IPS DF 19.7 (cell line): ENCODE measurements at regions not wholly inside any gene's neighbourhood (a gene's known extent, or its start where the extent isn't known, plus 50 kb on each side); places are given as distances from the start of the nearest gene placed in this dataset.
"Not testable (repeated sequence)": the region's sequence is repeated elsewhere in the genome, so short reads cannot be mapped to it uniquely, and the experiment has no call there.

Experiments used
- DNase-seq: peaks from one replicate; pipeline ENCODE4 v3.0.0-alpha.2; 2013; ENCODE audit warnings: low read depth, low spot score

GRCh38 chr12:43255522-43256111 lies 296.4 kb downstream of the ADAMTS20 start:
- no peak for DNase-seq

- no peak for DNase-seq
These were observed 299.4 kb downstream of the ADAMTS20 start for GRCh38 chr12:43252585-43252984.

- no peak for DNase-seq
These were observed 306.1 kb downstream of the ADAMTS20 start for GRCh38 chr12:43245947-43246346.

GRCh38 chr12:43241986-43242385 lies 310.0 kb downstream of the ADAMTS20 start:
- no peak for DNase-seq

- no peak for DNase-seq
These were observed 313.7 kb downstream of the ADAMTS20 start for GRCh38 chr12:43238281-43238680.

GRCh38 chr12:43237238-43237879 lies 314.6 kb downstream of the ADAMTS20 start:
- no peak for DNase-seq

GRCh38 chr12:43235721-43236120 lies 316.3 kb downstream of the ADAMTS20 start:
- no peak for DNase-seq

GRCh38 chr12:43233861-43234260 lies 318.1 kb downstream of the ADAMTS20 start:
- DNase-seq = no peak

- DNase-seq = no peak
These were observed 325.9 kb downstream of the ADAMTS20 start for GRCh38 chr12:43226151-43226550.

GRCh38 chr12:43224190-43224805 lies 327.7 kb downstream of the ADAMTS20 start:
- not testable (repeated sequence) for DNase-seq

- DNase-seq = no peak
These were observed 329.2 kb downstream of the ADAMTS20 start for GRCh38 chr12:43222796-43223195.

- no peak for DNase-seq
These were observed 330.8 kb downstream of the ADAMTS20 start for GRCh38 chr12:43221216-43221615.

- DNase-seq = no peak
These were observed 335.5 kb downstream of the ADAMTS20 start for GRCh38 chr12:43216490-43216889.

GRCh38 chr12:43214166-43214565 lies 337.8 kb downstream of the ADAMTS20 start:
- DNase-seq = no peak

GRCh38 chr12:43213608-43214007 lies 338.4 kb downstream of the ADAMTS20 start:
- no peak for DNase-seq

GRCh38 chr12:43210485-43211192 lies 341.4 kb downstream of the ADAMTS20 start:
- DNase-seq = no peak

- no peak for DNase-seq
These were observed 343.4 kb downstream of the ADAMTS20 start for GRCh38 chr12:43208627-43209026.

GRCh38 chr12:43208221-43208620 lies 343.8 kb downstream of the ADAMTS20 start:
- DNase-seq = no peak

GRCh38 chr12:43206396-43206795 lies 345.6 kb downstream of the ADAMTS20 start:
- DNase-seq = no peak

GRCh38 chr12:43198608-43199007 lies 353.4 kb downstream of the ADAMTS20 start:
- DNase-seq = no peak

GRCh38 chr12:43196268-43196907 lies 355.6 kb downstream of the ADAMTS20 start:
- no peak for DNase-seq

GRCh38 chr12:43193096-43193495 lies 358.9 kb downstream of the ADAMTS20 start:
- DNase-seq = not testable (repeated sequence)
